CD4-positive, alpha-beta T cell treated with Interleukin-15 for 1 hour (primary cell): ENCODE measurements at regions not wholly inside any gene's neighbourhood (a gene's known extent, or its start where the extent isn't known, plus 50 kb on each side); places are given as distances from the start of the nearest gene placed in this dataset.
A peak's percentile ranks its signal among the peaks of the same experiment; 100 is the strongest.
"Not testable (repeated sequence)": the region's sequence is repeated elsewhere in the genome, so short reads cannot be mapped to it uniquely, and the experiment has no call there.

Experiments used
- DNase-seq: peaks from one replicate; pipeline ENCODE4 v3.0.0-alpha.2; 2020

GRCh38 chr18:51248685-51249084 is 51.2 kb upstream of the MEX3C start:
- DNase-seq, result no peak

GRCh38 chr18:51250006-51250405 is 52.5 kb upstream of the MEX3C start:
- no peak for DNase-seq

- no peak for DNase-seq
These were observed 53.1 kb upstream of the MEX3C start for GRCh38 chr18:51250458-51251024.

- DNase-seq, result peak; percentile 64
These were observed 54.1 kb upstream of the MEX3C start for GRCh38 chr18:51251625-51252024.

- DNase-seq, result no peak
These were observed 56.0 kb upstream of the MEX3C start for GRCh38 chr18:51253476-51253875.

GRCh38 chr18:51255693-51256092 is 58.2 kb upstream of the MEX3C start:
- no peak for DNase-seq

- DNase-seq, result no peak
These were observed 59.7 kb upstream of the MEX3C start for GRCh38 chr18:51257150-51257549.

GRCh38 chr18:51260118-51260517 is 62.6 kb upstream of the MEX3C start:
- DNase-seq, result no peak

GRCh38 chr18:51266077-51266476 is 68.6 kb upstream of the MEX3C start:
- DNase-seq, result not testable (repeated sequence)

GRCh38 chr18:51266773-51267172 is 69.3 kb upstream of the MEX3C start:
- no peak for DNase-seq

GRCh38 chr18:51273437-51273836 is 76.0 kb upstream of the MEX3C start:
- no peak for DNase-seq

- DNase-seq, result no peak
These were observed 78.4 kb upstream of the MEX3C start for GRCh38 chr18:51275712-51276476.

GRCh38 chr18:51278045-51278649 is 80.7 kb upstream of the MEX3C start:
- DNase-seq, result no peak

GRCh38 chr18:51279367-51279984 is 82.0 kb upstream of the MEX3C start:
- DNase-seq, result no peak

GRCh38 chr18:51287818-51288508 is 90.5 kb upstream of the MEX3C start:
- DNase-seq, result no peak

- DNase-seq, result no peak
These were observed 91.1 kb upstream of the MEX3C start for GRCh38 chr18:51288582-51288981.

- DNase-seq, result no peak
These were observed 93.4 kb upstream of the MEX3C start for GRCh38 chr18:51290860-51291259.

- no peak for DNase-seq
These were observed 103.4 kb upstream of the MEX3C start for GRCh38 chr18:51300912-51301311.

- DNase-seq, result no peak
These were observed 103.9 kb upstream of the MEX3C start for GRCh38 chr18:51301376-51301775.

- no peak for DNase-seq
These were observed 119.2 kb upstream of the MEX3C start for GRCh38 chr18:51316677-51317076.

- DNase-seq, result no peak
These were observed 124.2 kb upstream of the MEX3C start for GRCh38 chr18:51321696-51322095.

GRCh38 chr18:51323961-51324360 is 126.5 kb upstream of the MEX3C start:
- DNase-seq, result no peak

- no peak for DNase-seq
These were observed 132.7 kb upstream of the MEX3C start for GRCh38 chr18:51330148-51330547.
